BJ (cell line): ENCODE measurements at regions not wholly inside any gene's neighbourhood (a gene's known extent, or its start where the extent isn't known, plus 50 kb on each side); places are given as distances from the start of the nearest gene placed in this dataset.

Experiments used
- CTCF ChIA-PET: fragments of 350-600 bp; formaldehyde crosslinking; extraction: SDS; loops from one replicate; lab custom pipeline; 2021; ENCODE audit warnings: antibody characterized with exemption, inconsistent platforms; lab: Yijun Ruan, JAX
- POLR2A ChIA-PET: fragments of 300-600 bp; sonication (Branson Sonifier 250); formaldehyde crosslinking; extraction: SDS; loops from one replicate; lab custom pipeline; 2021; ENCODE audit warnings: antibody characterized with exemption; lab: Charles Lee
- DNase-seq: peaks from one replicate; pipeline ENCODE4 v3.0.0-alpha.2; 2011; ENCODE audit warnings: low read depth
- H3K27me3 ChIP-seq: 2 replicates; pipeline ENCODE4 v1.6.0; 2011; ENCODE audit warnings: low read length; ENCODE audit not compliant: control insufficient read depth, insufficient read depth
- H3K36me3 ChIP-seq: 2 replicates; pipeline ENCODE4 v1.5.1; 2011; ENCODE audit warnings: low read length; ENCODE audit not compliant: control insufficient read depth, insufficient read depth
- H3K4me3 ChIP-seq: 2 replicates; pipeline ENCODE4 v1.5.1; 2011; ENCODE audit warnings: low read depth, mild to moderate bottlenecking, control low read depth, low read length
- CTCF ChIP-seq: IDR thresholded peaks from 2 replicates; pipeline ENCODE4 v1.5.1; 2011; ENCODE audit warnings: low read depth, mild to moderate bottlenecking, control low read depth, inconsistent platforms, low read length, moderate library complexity; ENCODE audit not compliant: insufficient read depth

GRCh38 chr1:24991697-24992096 is 61.6 kb upstream of the RUNX3 start:
- H3K36me3 ChIP-seq: no peaks in the 10 kb centered on the region
- ChIA-PET CTCF (no interaction called here), POLR2A (no interaction called here)
- H3K27me3 ChIP-seq: peaks cover 13% of the 10 kb centered on the region
- no peak for TF ChIP-seq CTCF
- H3K4me3 ChIP-seq: no peak overlapping the region
- no peak for DNase-seq

GRCh38 chr1:24990779-24991641 is 60.9 kb upstream of the RUNX3 start:
- peaks cover 13% of the 10 kb centered on the region for H3K27me3 ChIP-seq
- POLR2A ChIA-PET: no interaction called here

GRCh38 chr1:24990136-24990535 is 60.1 kb upstream of the RUNX3 start:
- Histone ChIP-seq H3K36me3 (no peaks in the 10 kb centered on the region), H3K4me3 (no peak overlapping the region), H3K27me3 (peaks cover 13% of the 10 kb centered on the region)
- POLR2A ChIA-PET: no interaction called here
- TF ChIP-seq CTCF: no peak
- DNase-seq: no peak
- CTCF ChIA-PET: interaction anchor here (0.6 kb wide), 1 partner anchor 58 kb away, joined by 3 read pairs; no protein-coding TSS in a partner anchor

More at GRCh38 chr1:24990779-24991641, 60.9 kb upstream of the RUNX3 start:
- H3K36me3 ChIP-seq: no peaks in the 10 kb centered on the region
- DNase-seq: no peak
- H3K4me3 ChIP-seq: no peak overlapping the region
- TF ChIP-seq CTCF: no peak
- CTCF ChIA-PET: interaction anchor here (0.6 kb wide), 1 partner anchor 59 kb away, joined by 3 read pairs; no protein-coding TSS in a partner anchor

- no peak for TF ChIP-seq CTCF
- H3K4me3 ChIP-seq: no peak overlapping the region
- H3K27me3 ChIP-seq: peaks cover 10% of the 10 kb centered on the region
- CTCF ChIA-PET: no interaction called here
- H3K36me3 ChIP-seq: no peaks in the 10 kb centered on the region
- DNase-seq: no peak
- POLR2A ChIA-PET: no interaction called here
These were observed 59.0 kb upstream of the RUNX3 start for GRCh38 chr1:24989082-24989481.

GRCh38 chr1:24988558-24988912 is 58.5 kb upstream of the RUNX3 start:
- Histone ChIP-seq H3K4me3 (no peak overlapping the region), H3K36me3 (no peaks in the 10 kb centered on the region), H3K27me3 (peaks cover 9% of the 10 kb centered on the region)
- TF ChIP-seq CTCF: no peak
- no peak for DNase-seq
- POLR2A ChIA-PET: no interaction called here
- CTCF ChIA-PET: interaction anchor here (1.4 kb wide), 1 partner anchor 48 kb away, joined by 3 read pairs; no protein-coding TSS in a partner anchor
